D721Med (cell line): ENCODE measurements at regions not wholly inside any gene's neighbourhood (a gene's known extent, or its start where the extent isn't known, plus 50 kb on each side); places are given as distances from the start of the nearest gene placed in this dataset.

Experiments used
- DNase-seq: peaks from one replicate; pipeline ENCODE4 v3.0.0; 2011; ENCODE audit warnings: low spot score; ENCODE audit not compliant: insufficient read length
- FAIRE-seq: peaks from 2 replicates; lab custom pipeline; 2011; peaks lifted over from hg19 to GRCh38; lab: Jason Lieb, UNC
- CTCF ChIP-seq: IDR thresholded peaks from 2 replicates; pipeline ENCODE4 v1.5.1; 2012; ENCODE audit warnings: mild to moderate bottlenecking, control low read depth; ENCODE audit not compliant: insufficient read depth; ENCODE audit errors: missing control alignments

GRCh38 chr4:143085659-143086058, 99.1 kb upstream of the USP38 start:
- FAIRE-seq (no peak), DNase-seq (no peak)
- no peak for TF ChIP-seq CTCF

GRCh38 chr4:143089291-143089690, 95.4 kb upstream of the USP38 start:
- TF ChIP-seq CTCF, result no peak
- no peak for DNase-seq
- no peak for FAIRE-seq

- DNase-seq (no peak), FAIRE-seq (no peak)
- no peak for TF ChIP-seq CTCF
Observed at GRCh38 chr4:143089847-143090246, 94.9 kb upstream of the USP38 start.

GRCh38 chr4:143091862-143092261, 92.9 kb upstream of the USP38 start:
- DNase-seq (no peak), FAIRE-seq (no peak)
- TF ChIP-seq CTCF, result no peak

- no peak for DNase-seq
- no peak for FAIRE-seq
- no peak for TF ChIP-seq CTCF
Observed at GRCh38 chr4:143095447-143095846, 89.3 kb upstream of the USP38 start.

GRCh38 chr4:143097751-143098150, 87.0 kb upstream of the USP38 start:
- no peak for DNase-seq
- TF ChIP-seq CTCF, result no peak
- no peak for FAIRE-seq

- DNase-seq (no peak), FAIRE-seq (no peak)
- TF ChIP-seq CTCF, result no peak
Observed at GRCh38 chr4:143099693-143100092, 85.0 kb upstream of the USP38 start.
